Activated CD4-positive, alpha-beta T cell treated with anti-CD3 and anti-CD28 coated beads for 48 hours (primary cell): ENCODE measurements at regions not wholly inside any gene's neighbourhood (a gene's known extent, or its start where the extent isn't known, plus 50 kb on each side); places are given as distances from the start of the nearest gene placed in this dataset.

Experiments
- DNase-seq: peaks from one replicate; pipeline ENCODE4 v3.0.0-alpha.2; 2020

- peak; percentile 97 for DNase-seq
These were observed 83.4 kb downstream of the FAM43A start for GRCh38 chr3:194769020-194769643.

GRCh38 chr3:194772241-194773000, 86.7 kb downstream of the FAM43A start:
- no peak for DNase-seq

GRCh38 chr3:194773216-194773615, 87.5 kb downstream of the FAM43A start:
- no peak for DNase-seq

- DNase-seq = no peak
These were observed 88.2 kb downstream of the FAM43A start for GRCh38 chr3:194773771-194774455.

GRCh38 chr3:194775266-194775665, 89.6 kb downstream of the FAM43A start:
- DNase-seq = no peak

- DNase-seq = no peak
These were observed 90.0 kb downstream of the FAM43A start for GRCh38 chr3:194775731-194776130.

- DNase-seq = no peak
These were observed 92.0 kb downstream of the FAM43A start for GRCh38 chr3:194777729-194778128.

- no peak for DNase-seq
These were observed 94.1 kb downstream of the FAM43A start for GRCh38 chr3:194779729-194780224.

- no peak for DNase-seq
These were observed 95.0 kb downstream of the FAM43A start for GRCh38 chr3:194780706-194781105.

GRCh38 chr3:194781617-194782016, 95.9 kb downstream of the FAM43A start:
- DNase-seq = no peak

GRCh38 chr3:194782698-194783404, 97.2 kb downstream of the FAM43A start:
- DNase-seq = no peak

GRCh38 chr3:194784361-194784760, 98.7 kb downstream of the FAM43A start:
- no peak for DNase-seq

- DNase-seq = no peak
These were observed 99.6 kb downstream of the FAM43A start for GRCh38 chr3:194785315-194785714.

GRCh38 chr3:194787072-194787471, 101.4 kb downstream of the FAM43A start:
- no peak for DNase-seq

GRCh38 chr3:194787650-194788049, 102.0 kb downstream of the FAM43A start:
- DNase-seq = no peak

GRCh38 chr3:194792368-194792767, 106.7 kb downstream of the FAM43A start:
- DNase-seq = no peak

GRCh38 chr3:194797555-194798250, 112.0 kb downstream of the FAM43A start:
- no peak for DNase-seq

GRCh38 chr3:194798486-194798885, 112.8 kb downstream of the FAM43A start:
- no peak for DNase-seq

GRCh38 chr3:194800002-194800401, 114.3 kb downstream of the FAM43A start:
- no peak for DNase-seq

- DNase-seq = no peak
These were observed 116.1 kb downstream of the FAM43A start for GRCh38 chr3:194801461-194802432.

- no peak for DNase-seq
These were observed 119.1 kb downstream of the FAM43A start for GRCh38 chr3:194804796-194805195.
